Trophoblast cell (in vitro differentiated cells and primary cell): ENCODE measurements at regions not wholly inside any gene's neighbourhood (a gene's known extent, or its start where the extent isn't known, plus 50 kb on each side); places are given as distances from the start of the nearest gene placed in this dataset.

ENCODE experiments used
- DNase-seq, 2 donors: peaks; one replicate each; pipeline ENCODE4 v3.0.0-alpha.2; 2016
- H2AFZ ChIP-seq: 2 replicates; pipeline ENCODE4 v1.6.1; 2013; ENCODE audit warnings: low read length, moderate library complexity, mild to moderate bottlenecking; ENCODE audit not compliant: insufficient read depth, poor library complexity
- H2AK5ac ChIP-seq: 2 replicates; pipeline ENCODE4 v1.6.1; 2013; ENCODE audit warnings: mild to moderate bottlenecking, low read length
- H2BK120ac ChIP-seq: 2 replicates; pipeline ENCODE4 v1.6.1; 2013; ENCODE audit warnings: low read length, mild to moderate bottlenecking, moderate library complexity; ENCODE audit not compliant: insufficient read depth, poor library complexity
- H2BK12ac ChIP-seq: 2 replicates; pipeline ENCODE4 v1.6.1; 2013; ENCODE audit warnings: mild to moderate bottlenecking, low read length, moderate library complexity
- H2BK5ac ChIP-seq: 2 replicates; pipeline ENCODE4 v1.6.1; 2013; ENCODE audit warnings: low read length, low read depth, moderate library complexity, mild to moderate bottlenecking; ENCODE audit not compliant: poor library complexity
- H3K14ac ChIP-seq: 2 replicates; pipeline ENCODE4 v1.6.1; 2013; ENCODE audit warnings: mild to moderate bottlenecking, low read length
- H3K18ac ChIP-seq: 2 replicates; pipeline ENCODE4 v1.6.1; 2013; ENCODE audit warnings: mild to moderate bottlenecking, low read length
- H3K23ac ChIP-seq: 2 replicates; pipeline ENCODE4 v1.6.1; 2013; ENCODE audit warnings: low read length
- H3K27ac ChIP-seq: 2 replicates; pipeline ENCODE4 v1.5.1; 2013; ENCODE audit warnings: low read depth, mild to moderate bottlenecking, inconsistent platforms, low read length, moderate library complexity
- H3K27me3 ChIP-seq: 2 replicates; pipeline ENCODE4 v1.6.1; 2013; ENCODE audit warnings: inconsistent platforms, mild to moderate bottlenecking, low read length, moderate library complexity; ENCODE audit not compliant: insufficient read depth
- H3K36me3 ChIP-seq, 2 experiments: 1 replicate in 1 of 2; 2 replicates in 1 of 2; pipeline ENCODE4 v1.6.1; 2013; ENCODE audit warnings: low read length in 2 of 2, mild to moderate bottlenecking in 2 of 2, moderate library complexity in 1 of 2; ENCODE audit not compliant: insufficient read depth in 2 of 2, control insufficient read depth in 1 of 2
- H3K4ac ChIP-seq: 2 replicates; pipeline ENCODE4 v1.6.1; 2013; ENCODE audit warnings: low read depth, mild to moderate bottlenecking, low read length, moderate library complexity
- H3K4me1 ChIP-seq, 2 experiments: 1 replicate in 1 of 2; 2 replicates in 1 of 2; pipeline ENCODE4 v1.6.1; 2013; ENCODE audit warnings: low read length in 2 of 2, mild to moderate bottlenecking in 2 of 2, moderate library complexity in 1 of 2; ENCODE audit not compliant: insufficient read depth in 2 of 2, control insufficient read depth in 1 of 2
- H3K4me2 ChIP-seq: 2 replicates; pipeline ENCODE4 v1.6.1; 2013; ENCODE audit warnings: inconsistent platforms, mild to moderate bottlenecking, low read length, moderate library complexity
- H3K4me3 ChIP-seq: 2 replicates; pipeline ENCODE4 v1.5.1; 2013; ENCODE audit warnings: mild to moderate bottlenecking, low read depth, low read length, inconsistent platforms
- H3K79me1 ChIP-seq: one replicate; pipeline ENCODE4 v1.6.1; 2013; ENCODE audit warnings: low read length
- H3K79me2 ChIP-seq: 2 replicates; pipeline ENCODE4 v1.6.1; 2013; ENCODE audit warnings: low read length, mild to moderate bottlenecking; ENCODE audit not compliant: control insufficient read depth, insufficient read depth, poor library complexity
- H3K9ac ChIP-seq: 2 replicates; pipeline ENCODE4 v1.6.1; 2013; ENCODE audit warnings: mild to moderate bottlenecking, low read length
- H3K9me3 ChIP-seq: 2 replicates; pipeline ENCODE4 v1.6.1; 2013; ENCODE audit warnings: low read depth, mild to moderate bottlenecking, control low read depth, inconsistent platforms, low read length; ENCODE audit not compliant: insufficient read depth
- H4K12ac ChIP-seq: 2 replicates; pipeline ENCODE4 v1.6.1; 2013; ENCODE audit warnings: low read depth, mild to moderate bottlenecking, low read length, moderate library complexity
- H4K8ac ChIP-seq: 2 replicates; pipeline ENCODE4 v1.6.1; 2013; ENCODE audit warnings: low read depth, mild to moderate bottlenecking, low read length, moderate library complexity
- H4K91ac ChIP-seq: one replicate; pipeline ENCODE4 v1.6.1; 2013; ENCODE audit warnings: low read depth, mild to moderate bottlenecking, low read length, moderate library complexity
- WGBS: extraction: QIAGEN DNeasy Blood & Tissue Kit; methylation state at CpG from one replicate; pipeline ENCODE4 v1.1.7; 2013; ENCODE audit warnings: missing lambda C conversion rate; ENCODE audit not compliant: insufficient read length, insufficient coverage; ENCODE audit errors: extremely low coverage; 5-methylcytosine and 5-hydroxymethylcytosine counted together

GRCh38 chr18:5759194-5759593 is 136.1 kb downstream of the TMEM200C start:
- H4K12ac ChIP-seq = no peak overlapping the region
- H3K79me2 ChIP-seq = no peaks in the 10 kb centered on the region
- no peak overlapping the region for H2BK5ac ChIP-seq
- H3K4me3 ChIP-seq = no peak overlapping the region
- no peak overlapping the region for H3K18ac ChIP-seq
- no peak overlapping the region for H2BK120ac ChIP-seq
- no peak overlapping the region for H3K23ac ChIP-seq
- H3K9ac ChIP-seq = no peak overlapping the region
- no peak overlapping the region for H2AFZ ChIP-seq
- no peak overlapping the region for H3K14ac ChIP-seq
- no peaks in the 10 kb centered on the region for H3K9me3 ChIP-seq
- H3K4me2 ChIP-seq = no peak overlapping the region
- H3K79me1 ChIP-seq = no peaks in the 10 kb centered on the region
- no peak overlapping the region for H2BK12ac ChIP-seq
- H3K36me3 ChIP-seq = no peaks in the 10 kb centered on the region
- no peak overlapping the region for H2AK5ac ChIP-seq
- H3K27ac ChIP-seq = no peak overlapping the region
- no peak for DNase-seq
- no peak overlapping the region for H4K8ac ChIP-seq
- H3K4ac ChIP-seq = no peak overlapping the region
- H4K91ac ChIP-seq = no peak overlapping the region
- H3K27me3 ChIP-seq = no peaks in the 10 kb centered on the region
- H3K4me1 ChIP-seq = no peaks in the 10 kb centered on the region
- no CpG with 5 or more reads among the region's 4 CpGs for WGBS

- no peak overlapping the region for H3K4me2 ChIP-seq
- no peak overlapping the region for H3K18ac ChIP-seq
- no peak overlapping the region for H2BK5ac ChIP-seq
- no peak overlapping the region for H3K23ac ChIP-seq
- no peak overlapping the region for H2AK5ac ChIP-seq
- H3K27me3 ChIP-seq = no peaks in the 10 kb centered on the region
- no peaks in the 10 kb centered on the region for H3K79me1 ChIP-seq
- H3K9me3 ChIP-seq = no peaks in the 10 kb centered on the region
- H4K12ac ChIP-seq = no peak overlapping the region
- no peaks in the 10 kb centered on the region for H3K4me1 ChIP-seq
- H4K8ac ChIP-seq = no peak overlapping the region
- no peak overlapping the region for H3K27ac ChIP-seq
- H3K36me3 ChIP-seq = no peaks in the 10 kb centered on the region
- no peaks in the 10 kb centered on the region for H3K79me2 ChIP-seq
- no peak overlapping the region for H3K9ac ChIP-seq
- H2AFZ ChIP-seq = no peak overlapping the region
- no CpG with 5 or more reads among the region's 6 CpGs for WGBS
- no peak overlapping the region for H3K4ac ChIP-seq
- H2BK12ac ChIP-seq = no peak overlapping the region
- H3K4me3 ChIP-seq = no peak overlapping the region
- H4K91ac ChIP-seq = no peak overlapping the region
- DNase-seq = no peak
- H2BK120ac ChIP-seq = no peak overlapping the region
- no peak overlapping the region for H3K14ac ChIP-seq
Measured at GRCh38 chr18:5756823-5757222, 138.5 kb downstream of the TMEM200C start.

- Histone ChIP-seq H4K12ac (no peak overlapping the region), H3K4me2 (no peak overlapping the region), H2AK5ac (no peak overlapping the region), H3K23ac (no peak overlapping the region), H3K27me3 (no peaks in the 10 kb centered on the region), H3K36me3 (no peaks in the 10 kb centered on the region), H2BK120ac (no peak overlapping the region), H3K79me2 (no peaks in the 10 kb centered on the region), H3K4me1 (no peaks in the 10 kb centered on the region), H4K8ac (no peak overlapping the region), H3K4ac (no peak overlapping the region), H3K18ac (no peak overlapping the region), H3K9me3 (no peaks in the 10 kb centered on the region), H2BK12ac (no peak overlapping the region), H3K79me1 (no peaks in the 10 kb centered on the region), H3K9ac (no peak overlapping the region), H3K14ac (no peak overlapping the region), H2AFZ (no peak overlapping the region), H3K27ac (no peak overlapping the region), H2BK5ac (no peak overlapping the region), H4K91ac (no peak overlapping the region), H3K4me3 (no peak overlapping the region)
- DNase-seq = no peak
- no CpG with 5 or more reads among the region's 1 CpG for WGBS
Measured at GRCh38 chr18:5747678-5748077, 147.6 kb downstream of the TMEM200C start.

GRCh38 chr18:5746844-5747243 is 148.5 kb downstream of the TMEM200C start:
- Histone ChIP-seq H3K79me1 (no peaks in the 10 kb centered on the region), H2BK5ac (no peak overlapping the region), H4K8ac (no peak overlapping the region), H3K79me2 (no peaks in the 10 kb centered on the region), H3K36me3 (no peaks in the 10 kb centered on the region), H3K27ac (no peak overlapping the region), H3K4me3 (no peak overlapping the region), H2BK120ac (no peak overlapping the region), H3K9me3 (no peaks in the 10 kb centered on the region), H4K91ac (no peak overlapping the region), H2AFZ (no peak overlapping the region), H3K9ac (no peak overlapping the region), H2BK12ac (no peak overlapping the region), H3K4me1 (no peaks in the 10 kb centered on the region), H3K4ac (no peak overlapping the region), H3K14ac (no peak overlapping the region), H2AK5ac (no peak overlapping the region), H3K23ac (no peak overlapping the region), H4K12ac (no peak overlapping the region), H3K27me3 (no peaks in the 10 kb centered on the region), H3K18ac (no peak overlapping the region), H3K4me2 (no peak overlapping the region)
- WGBS = no CpG with 5 or more reads among the region's 6 CpGs
- DNase-seq = no peak
